ENCODE measurements at regions not wholly inside any gene's neighbourhood (a gene's known extent, or its start where the extent isn't known, plus 50 kb on each side); places are given as distances from the start of the nearest gene placed in this dataset.

GRCh38 chr1:195768936-195769335, 839.3 kb downstream of the KCNT2 start:
- ATAC-seq (replicated peaks; ENCODE audit: extremely low read depth, poor library complexity, severe bottlenecking) (no peak), DNase-seq (ENCODE audit: low spot score in 2 of 2) (no peak)
- H3K27ac Mint-ChIP-seq (ENCODE audit: low read depth): no peak overlapping the region
- no peaks in the 10 kb centered on the region for H3K4me1 Mint-ChIP-seq
- no peaks in the 10 kb centered on the region for H3K27me3 Mint-ChIP-seq
- H3K4me3 Mint-ChIP-seq: no peak overlapping the region
- no peaks in the 10 kb centered on the region for H3K36me3 Mint-ChIP-seq (ENCODE audit: insufficient read depth)
- peaks cover 14% of the 10 kb centered on the region for H3K9me3 Mint-ChIP-seq

GRCh38 chr1:195768377-195768776, 839.9 kb downstream of the KCNT2 start:
- Mint-ChIP-seq H3K4me1 (no peaks in the 10 kb centered on the region), H3K36me3 (ENCODE audit: insufficient read depth) (no peaks in the 10 kb centered on the region), H3K9me3 (peaks cover 14% of the 10 kb centered on the region), H3K27ac (ENCODE audit: low read depth) (no peak overlapping the region), H3K4me3 (no peak overlapping the region), H3K27me3 (no peaks in the 10 kb centered on the region)
- no peak for ATAC-seq (replicated peaks; ENCODE audit: extremely low read depth, poor library complexity, severe bottlenecking)
- DNase-seq (ENCODE audit: low spot score in 2 of 2): no peak

DNA sequence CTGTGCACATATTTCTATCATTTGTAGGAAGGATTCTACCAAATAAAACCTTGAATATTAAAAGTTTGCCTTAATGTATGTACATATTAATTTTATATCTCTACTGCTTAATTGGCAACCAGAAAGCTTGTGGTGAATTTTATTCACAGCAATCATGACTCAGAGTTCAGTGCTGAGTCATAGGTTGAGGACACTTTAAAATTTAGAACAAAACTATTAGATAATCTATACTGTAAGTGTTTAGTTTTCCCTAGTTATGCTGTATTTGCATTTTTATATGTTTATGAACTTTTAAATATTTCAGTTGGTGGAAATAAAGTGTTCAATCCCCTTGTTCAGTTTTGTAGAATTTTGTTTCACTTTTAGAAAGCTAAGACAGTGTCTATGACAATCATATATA, 841.5 kb downstream of the KCNT2 start:
- Mint-ChIP-seq H3K27ac (ENCODE audit: low read depth) (no peak overlapping the region), H3K4me1 (no peaks in the 10 kb centered on the region), H3K4me3 (no peak overlapping the region), H3K9me3 (peaks cover 14% of the 10 kb centered on the region), H3K27me3 (no peaks in the 10 kb centered on the region), H3K36me3 (ENCODE audit: insufficient read depth) (no peaks in the 10 kb centered on the region)
- DNase-seq (ENCODE audit: low spot score in 2 of 2) (no peak), ATAC-seq (replicated peaks; ENCODE audit: extremely low read depth, poor library complexity, severe bottlenecking) (no peak)

DNA sequence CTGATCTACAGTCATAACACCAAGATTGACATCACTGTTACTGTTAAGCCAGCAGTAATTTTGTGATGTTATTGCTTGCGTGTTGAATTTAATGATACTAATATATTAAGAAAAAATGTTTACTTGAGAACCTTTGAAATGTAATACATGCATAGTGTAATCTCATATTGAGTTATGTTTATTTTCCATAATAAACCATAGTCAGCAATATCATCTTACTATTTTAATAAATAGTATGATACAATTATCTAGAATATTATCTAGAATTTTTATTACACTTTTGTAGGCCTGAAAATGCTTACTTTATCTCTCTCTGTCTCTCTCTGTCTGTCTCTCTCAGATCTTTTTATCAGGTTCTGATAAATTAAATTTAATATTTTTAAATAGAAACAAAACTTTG, 843.1 kb downstream of the KCNT2 start:
- Mint-ChIP-seq H3K36me3 (ENCODE audit: insufficient read depth) (no peaks in the 10 kb centered on the region), H3K27ac (ENCODE audit: low read depth) (no peak overlapping the region), H3K4me1 (no peaks in the 10 kb centered on the region), H3K27me3 (no peaks in the 10 kb centered on the region), H3K4me3 (no peak overlapping the region), H3K9me3 (peaks cover 8% of the 10 kb centered on the region)
- ATAC-seq (replicated peaks; ENCODE audit: extremely low read depth, poor library complexity, severe bottlenecking) (no peak), DNase-seq (ENCODE audit: low spot score in 2 of 2) (no peak)

DNA sequence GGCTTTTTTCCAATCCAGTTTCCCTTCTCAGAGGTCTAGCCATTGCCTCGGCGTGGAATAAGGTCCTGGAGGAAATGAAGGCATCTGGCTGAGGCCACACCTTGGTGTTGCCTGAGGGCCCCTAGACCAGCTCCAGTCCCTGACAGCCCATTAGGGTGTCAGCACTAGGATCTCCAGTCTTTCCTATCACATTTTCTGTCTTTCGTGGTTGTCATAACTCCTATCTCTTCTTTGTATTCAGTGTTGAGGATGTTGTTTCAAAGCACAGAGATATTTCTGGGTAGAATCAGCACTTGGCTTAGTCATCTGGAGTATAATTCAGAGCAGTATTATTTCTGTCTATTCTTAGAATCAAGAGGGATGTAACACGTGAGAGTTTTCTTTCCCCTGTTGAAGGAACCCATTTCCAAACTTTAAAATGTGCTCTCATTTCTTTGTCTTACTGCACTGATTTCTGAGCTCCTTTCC, 844.3 kb downstream of the KCNT2 start:
- Mint-ChIP-seq H3K9me3 (peaks cover 6% of the 10 kb centered on the region), H3K4me3 (no peak overlapping the region), H3K36me3 (ENCODE audit: insufficient read depth) (no peaks in the 10 kb centered on the region), H3K27ac (ENCODE audit: low read depth) (no peak overlapping the region), H3K27me3 (no peaks in the 10 kb centered on the region), H3K4me1 (no peaks in the 10 kb centered on the region)
- DNase-seq (ENCODE audit: low spot score in 2 of 2) (no peak), ATAC-seq (replicated peaks; ENCODE audit: extremely low read depth, poor library complexity, severe bottlenecking) (no peak)

GRCh38 chr1:195763146-195763906, 844.9 kb downstream of the KCNT2 start:
- DNase-seq (ENCODE audit: low spot score in 2 of 2): no peak
- ATAC-seq (replicated peaks; ENCODE audit: extremely low read depth, poor library complexity, severe bottlenecking): no peak
- no peak overlapping the region for H3K27ac Mint-ChIP-seq (ENCODE audit: low read depth)
- peaks cover 6% of the 10 kb centered on the region for H3K9me3 Mint-ChIP-seq
- no peak overlapping the region for H3K4me3 Mint-ChIP-seq
- H3K36me3 Mint-ChIP-seq (ENCODE audit: insufficient read depth): no peaks in the 10 kb centered on the region
- H3K27me3 Mint-ChIP-seq: no peaks in the 10 kb centered on the region
- H3K4me1 Mint-ChIP-seq: no peaks in the 10 kb centered on the region

- Mint-ChIP-seq H3K36me3 (ENCODE audit: insufficient read depth) (no peaks in the 10 kb centered on the region), H3K4me3 (no peak overlapping the region), H3K27me3 (no peaks in the 10 kb centered on the region), H3K27ac (ENCODE audit: low read depth) (no peak overlapping the region), H3K4me1 (no peaks in the 10 kb centered on the region), H3K9me3 (no peaks in the 10 kb centered on the region)
- DNase-seq (ENCODE audit: low spot score in 2 of 2) (no peak), ATAC-seq (replicated peaks; ENCODE audit: extremely low read depth, poor library complexity, severe bottlenecking) (no peak)
These were observed 847.1 kb downstream of the KCNT2 start for GRCh38 chr1:195761104-195761503.

- H3K36me3 Mint-ChIP-seq (ENCODE audit: insufficient read depth): no peaks in the 10 kb centered on the region
These were observed 852.1 kb downstream of the KCNT2 start for GRCh38 chr1:195756109-195756508.

GRCh38 chr1:195754874-195755273, 853.4 kb downstream of the KCNT2 start:
- Mint-ChIP-seq H3K27me3 (no peaks in the 10 kb centered on the region), H3K9me3 (peaks cover 9% of the 10 kb centered on the region), H3K4me3 (no peak overlapping the region), H3K36me3 (ENCODE audit: insufficient read depth) (no peaks in the 10 kb centered on the region), H3K27ac (ENCODE audit: low read depth) (no peak overlapping the region), H3K4me1 (no peaks in the 10 kb centered on the region)
- DNase-seq (ENCODE audit: low spot score in 2 of 2): no peak
- no peak for ATAC-seq (replicated peaks; ENCODE audit: extremely low read depth, poor library complexity, severe bottlenecking)

More at GRCh38 chr1:195756109-195756508, 852.1 kb downstream of the KCNT2 start:
- ATAC-seq (replicated peaks; ENCODE audit: extremely low read depth, poor library complexity, severe bottlenecking) (no peak), DNase-seq (ENCODE audit: low spot score in 2 of 2) (no peak)
- H3K4me3 Mint-ChIP-seq: no peak overlapping the region
- H3K27me3 Mint-ChIP-seq: no peaks in the 10 kb centered on the region
- H3K27ac Mint-ChIP-seq (ENCODE audit: low read depth): no peak overlapping the region
- peaks cover 5% of the 10 kb centered on the region for H3K9me3 Mint-ChIP-seq
- H3K4me1 Mint-ChIP-seq: no peaks in the 10 kb centered on the region

DNA sequence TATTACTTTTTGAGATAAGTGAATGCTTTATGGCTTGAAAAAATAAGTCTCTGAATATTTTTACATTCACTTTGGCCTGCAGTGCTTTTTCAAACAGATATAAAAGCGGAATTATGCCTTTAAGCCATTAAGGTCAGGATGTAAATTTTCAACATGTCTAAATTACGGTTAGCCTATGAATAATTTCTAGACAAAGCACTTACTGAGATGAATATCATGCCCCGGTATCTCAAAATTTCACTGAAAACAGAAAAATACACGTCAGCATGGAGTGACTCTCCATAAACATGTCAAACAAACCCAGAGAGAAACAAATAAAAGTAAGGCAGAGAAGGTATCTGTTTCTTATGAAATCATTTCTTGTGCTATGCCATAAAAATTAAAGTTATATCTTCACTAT, 853.9 kb downstream of the KCNT2 start:
- DNase-seq (ENCODE audit: low spot score in 2 of 2) (no peak), ATAC-seq (replicated peaks; ENCODE audit: extremely low read depth, poor library complexity, severe bottlenecking) (no peak)
- Mint-ChIP-seq H3K27ac (ENCODE audit: low read depth) (no peak overlapping the region), H3K4me1 (no peaks in the 10 kb centered on the region), H3K4me3 (no peak overlapping the region), H3K9me3 (peaks cover 11% of the 10 kb centered on the region), H3K27me3 (no peaks in the 10 kb centered on the region), H3K36me3 (ENCODE audit: insufficient read depth) (no peaks in the 10 kb centered on the region)

- DNase-seq (ENCODE audit: low spot score in 2 of 2) (no peak), ATAC-seq (replicated peaks; ENCODE audit: extremely low read depth, poor library complexity, severe bottlenecking) (no peak)
- Mint-ChIP-seq H3K4me1 (no peaks in the 10 kb centered on the region), H3K27ac (ENCODE audit: low read depth) (no peak overlapping the region), H3K36me3 (ENCODE audit: insufficient read depth) (no peaks in the 10 kb centered on the region), H3K9me3 (peaks cover 20% of the 10 kb centered on the region), H3K4me3 (no peak overlapping the region), H3K27me3 (no peaks in the 10 kb centered on the region)
These were observed 859.3 kb downstream of the KCNT2 start for GRCh38 chr1:195748969-195749368.

DNA sequence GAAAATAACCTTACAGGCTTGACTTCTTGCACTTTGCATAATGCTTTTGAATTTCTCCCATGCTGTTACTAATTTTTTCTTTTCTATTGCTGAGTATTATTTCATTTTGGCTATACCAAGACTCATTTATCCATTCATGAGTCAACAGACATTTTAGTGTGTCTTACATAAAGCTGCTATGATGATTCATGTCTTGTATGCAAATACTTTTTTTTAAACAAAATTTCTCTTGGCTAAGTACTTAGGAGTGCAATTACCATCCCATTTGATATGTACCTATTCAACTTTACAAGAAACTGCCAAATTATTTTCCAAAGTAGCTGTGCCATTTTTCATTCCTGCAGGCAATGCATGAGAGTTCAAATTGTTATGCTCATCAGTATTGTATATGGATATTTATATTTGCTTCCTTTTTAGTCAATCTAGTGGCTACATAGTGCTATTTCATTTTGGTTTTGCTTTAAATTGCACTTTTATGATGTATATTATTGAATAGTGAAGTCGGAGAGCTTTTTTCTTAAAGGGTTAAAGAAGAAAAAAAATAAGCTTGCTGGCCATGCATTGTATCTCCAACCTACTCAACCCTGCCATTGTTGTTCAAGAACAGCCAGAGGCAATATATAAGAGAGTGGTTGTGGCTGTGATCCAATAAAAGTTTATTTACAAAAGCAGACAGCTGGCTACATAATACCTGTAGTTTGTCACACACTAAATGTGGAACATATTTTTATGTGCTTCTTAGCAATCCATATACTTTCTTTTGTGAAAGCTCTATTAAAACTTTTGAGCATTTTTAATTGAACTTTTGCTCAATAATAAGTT, 862.8 kb downstream of the KCNT2 start:
- no peaks in the 10 kb centered on the region for H3K4me1 Mint-ChIP-seq
- no peak for DNase-seq (ENCODE audit: low spot score in 2 of 2)
- no peak overlapping the region for H3K4me3 Mint-ChIP-seq
- H3K9me3 Mint-ChIP-seq: peaks cover 32% of the 10 kb centered on the region
- H3K27ac Mint-ChIP-seq (ENCODE audit: low read depth): no peak overlapping the region
- H3K27me3 Mint-ChIP-seq: no peaks in the 10 kb centered on the region
- no peak for ATAC-seq (replicated peaks; ENCODE audit: extremely low read depth, poor library complexity, severe bottlenecking)
- H3K36me3 Mint-ChIP-seq (ENCODE audit: insufficient read depth): no peaks in the 10 kb centered on the region

- Mint-ChIP-seq H3K36me3 (ENCODE audit: insufficient read depth) (no peaks in the 10 kb centered on the region), H3K4me3 (no peak overlapping the region), H3K4me1 (no peaks in the 10 kb centered on the region), H3K27ac (ENCODE audit: low read depth) (no peak overlapping the region), H3K9me3 (peaks cover 26% of the 10 kb centered on the region), H3K27me3 (no peaks in the 10 kb centered on the region)
- ATAC-seq (replicated peaks; ENCODE audit: extremely low read depth, poor library complexity, severe bottlenecking): no peak
- no peak for DNase-seq (ENCODE audit: low spot score in 2 of 2)
These were observed 864.0 kb downstream of the KCNT2 start for GRCh38 chr1:195744256-195744655.
